CD14-positive monocyte (primary cell): ENCODE measurements at regions not wholly inside any gene's neighbourhood (a gene's known extent, or its start where the extent isn't known, plus 50 kb on each side); places are given as distances from the start of the nearest gene placed in this dataset.

Experiments used
- DNase-seq, 3 donors: peaks; one replicate each; pipeline ENCODE4 v3.0.0-alpha.2; 2011 to 2022
- H2AFZ ChIP-seq: 2 replicates; pipeline ENCODE4 v1.6.0; 2012; ENCODE audit warnings: mild to moderate bottlenecking, low read depth, low read length, inconsistent platforms; ENCODE audit not compliant: insufficient read depth, poor library complexity, severe bottlenecking
- H3K27ac ChIP-seq, 2 donors: 1 replicate in 1 of 2; 2 replicates in 1 of 2; pipeline ENCODE4 v1.5.1; 2012 to 2013; ENCODE audit warnings: low read length in 2 of 2, control low read depth in 1 of 2, inconsistent platforms in 1 of 2, low read depth in 1 of 2, mild to moderate bottlenecking in 1 of 2
- H3K27me3 ChIP-seq, 2 donors: one replicate each; pipeline versions ENCODE4 v1.6.0 to v1.6.1; 2011 to 2013; ENCODE audit warnings: low read length in 2 of 2; ENCODE audit not compliant: control insufficient read depth in 2 of 2, insufficient read depth in 2 of 2
- H3K36me3 ChIP-seq, 2 donors: replicated peaks in 1 of 2; 1 replicate in 1 of 2; 2 replicates in 1 of 2; pipeline versions ENCODE4 v1.5.1 to v1.6.1; 2012 to 2013; ENCODE audit warnings: low read length in 2 of 2, control low read depth in 1 of 2, inconsistent platforms in 1 of 2, mild to moderate bottlenecking in 1 of 2; ENCODE audit not compliant: insufficient read depth in 2 of 2, control insufficient read depth in 1 of 2
- H3K4me1 ChIP-seq, 2 donors: 1 replicate in 1 of 2; 2 replicates in 1 of 2; pipeline versions ENCODE4 v1.5.1 to v1.6.1; 2012 to 2013; ENCODE audit warnings: low read length in 2 of 2, control low read depth in 1 of 2, inconsistent platforms in 1 of 2, mild to moderate bottlenecking in 1 of 2, moderate library complexity in 1 of 2; ENCODE audit not compliant: insufficient read depth in 2 of 2, control insufficient read depth in 1 of 2
- H3K4me2 ChIP-seq: replicated peaks from 2 replicates; pipeline ENCODE3; 2012; ENCODE audit warnings: low read length, moderate library complexity, mild to moderate bottlenecking; ENCODE audit not compliant: poor library complexity, severe bottlenecking; ENCODE audit errors: extremely low read depth
- H3K4me3 ChIP-seq, 3 experiments: fragments of 200-600 bp in 1 of 3; sonication (generic) in 1 of 3; replicated peaks in 1 of 3; 1 replicate in 2 of 3; 2 replicates in 1 of 3; pipeline ENCODE4 v1.5.1; 2011 to 2013; ENCODE audit warnings: low read length in 3 of 3, mild to moderate bottlenecking in 3 of 3, control low read depth in 2 of 3, low read depth in 2 of 3, inconsistent platforms in 1 of 3, moderate library complexity in 1 of 3
- H3K79me2 ChIP-seq: 2 replicates; pipeline ENCODE4 v1.6.0; 2012; ENCODE audit warnings: mild to moderate bottlenecking, control low read depth, inconsistent platforms, low read length, moderate library complexity; ENCODE audit not compliant: insufficient read depth
- H3K9ac ChIP-seq: 2 replicates; pipeline ENCODE4 v1.6.0; 2017; ENCODE audit warnings: low read length, mild to moderate bottlenecking; ENCODE audit not compliant: insufficient read depth, poor library complexity, severe bottlenecking
- H3K9me3 ChIP-seq, 2 donors: replicated peaks in 1 of 2; 1 replicate in 1 of 2; 2 replicates in 1 of 2; pipeline versions ENCODE4 v1.5.1 to v1.6.1; 2012 to 2013; ENCODE audit warnings: low read length in 2 of 2, control low read depth in 1 of 2; ENCODE audit not compliant: control insufficient read depth in 1 of 2, insufficient read depth in 1 of 2
- H4K20me1 ChIP-seq: 2 replicates; pipeline ENCODE4 v1.6.0; 2012; ENCODE audit warnings: mild to moderate bottlenecking, low read length, control low read depth, moderate library complexity; ENCODE audit not compliant: insufficient read depth
- H3K27ac Mint-ChIP-seq, 7 donors: one replicate each; pipeline ENCODE4 v1.8.0; 2020; ENCODE audit warnings: mild to moderate bottlenecking in 7 of 7, mixed read lengths in 7 of 7, moderate library complexity in 6 of 7, inconsistent platforms in 2 of 7
- H3K27me3 Mint-ChIP-seq, 3 donors: one replicate each; pipeline ENCODE4 v1.8.0; 2021 to 2022; ENCODE audit warnings: low read depth in 3 of 3, mild to moderate bottlenecking in 3 of 3, mixed read lengths in 3 of 3, moderate library complexity in 3 of 3, inconsistent platforms in 1 of 3
- H3K36me3 Mint-ChIP-seq, 2 donors: one replicate each; pipeline ENCODE4 v1.8.0; 2020; ENCODE audit warnings: mixed read lengths in 2 of 2, inconsistent platforms in 1 of 2, mild to moderate bottlenecking in 1 of 2
- H3K4me1 Mint-ChIP-seq: one replicate; pipeline ENCODE4 v1.8.0; 2020; ENCODE audit warnings: mild to moderate bottlenecking, mixed read lengths
- H3K4me3 Mint-ChIP-seq, 2 donors: one replicate each; pipeline ENCODE4 v1.8.0; 2020; ENCODE audit warnings: mild to moderate bottlenecking in 2 of 2, mixed read lengths in 2 of 2, moderate library complexity in 1 of 2
- H3K9me3 Mint-ChIP-seq, 7 donors: one replicate each; pipeline ENCODE4 v1.8.0; 2020 to 2022; ENCODE audit warnings: mixed read lengths in 7 of 7, mild to moderate bottlenecking in 6 of 7, moderate library complexity in 6 of 7, inconsistent platforms in 2 of 7
- WGBS: methylation state at CpG from one replicate; pipeline ENCODE4 v1.1.5; 2013; ENCODE audit warnings: missing lambda C conversion rate; ENCODE audit not compliant: insufficient coverage; 5-methylcytosine and 5-hydroxymethylcytosine counted together
- intact Hi-C, 2 donors: fragments of 100-400 bp; cut with micrococcal nuclease; formaldehyde crosslinking; loops; one replicate each; pipeline versions ENCODE4 v1.15.0 to v1.15.1; 2023
- TF ChIP-seq, protein P1 (sequence below): fragments of 200-600 bp; IDR thresholded peaks from one replicate; pipeline ENCODE4 v1.8.0; 2022; ENCODE audit warnings: antibody characterized with exemption, mild to moderate bottlenecking

DNA sequence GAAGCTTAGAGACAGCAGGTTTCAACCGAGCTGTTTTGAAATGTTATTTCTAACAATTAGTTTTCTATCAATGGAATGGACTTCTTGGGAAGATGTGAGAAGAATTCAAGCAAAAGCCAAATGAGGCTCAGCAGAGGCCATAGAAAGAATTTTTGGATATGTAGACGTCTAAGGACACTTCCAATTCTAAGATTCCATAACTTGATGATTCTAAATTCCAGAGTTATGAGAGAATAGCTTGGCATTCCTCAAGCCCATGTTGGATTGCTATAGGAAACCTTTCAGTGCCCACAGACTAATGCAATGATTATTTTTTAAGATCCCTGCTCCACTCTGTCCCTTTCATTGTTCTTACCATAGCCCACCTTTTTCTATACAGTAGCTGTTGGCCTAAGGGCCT is 77.2 kb upstream of the PALS2 start:
- H3K9me3 Mint-ChIP-seq, result peaks cover 0 to 9% (median 5%) of the 10 kb centered on the region in 7 donors
- peaks cover 0 to 4% (median 0%) of the 10 kb centered on the region in 3 donors for H3K27me3 Mint-ChIP-seq
- Histone ChIP-seq H3K79me2 (no peaks in the 10 kb centered on the region), H3K27me3 (no peaks in the 10 kb centered on the region), H3K36me3 (no peaks in the 10 kb centered on the region), H4K20me1 (no peaks in the 10 kb centered on the region), H3K4me3 (no peak overlapping the region), H3K9ac (no peak overlapping the region), H3K27ac (no peak overlapping the region), H3K9me3 (peaks cover 0 to 7% of the 10 kb centered on the region in 2 donors), H2AFZ (no peak overlapping the region), H3K4me2 (no peak overlapping the region), H3K4me1 (no peaks in the 10 kb centered on the region)
- DNase-seq, result no peak
- H3K36me3 Mint-ChIP-seq, result no peaks in the 10 kb centered on the region
- intact Hi-C loops, result no loop called here
- no peaks in the 10 kb centered on the region for H3K4me1 Mint-ChIP-seq
- TF ChIP-seq, protein P1, sequence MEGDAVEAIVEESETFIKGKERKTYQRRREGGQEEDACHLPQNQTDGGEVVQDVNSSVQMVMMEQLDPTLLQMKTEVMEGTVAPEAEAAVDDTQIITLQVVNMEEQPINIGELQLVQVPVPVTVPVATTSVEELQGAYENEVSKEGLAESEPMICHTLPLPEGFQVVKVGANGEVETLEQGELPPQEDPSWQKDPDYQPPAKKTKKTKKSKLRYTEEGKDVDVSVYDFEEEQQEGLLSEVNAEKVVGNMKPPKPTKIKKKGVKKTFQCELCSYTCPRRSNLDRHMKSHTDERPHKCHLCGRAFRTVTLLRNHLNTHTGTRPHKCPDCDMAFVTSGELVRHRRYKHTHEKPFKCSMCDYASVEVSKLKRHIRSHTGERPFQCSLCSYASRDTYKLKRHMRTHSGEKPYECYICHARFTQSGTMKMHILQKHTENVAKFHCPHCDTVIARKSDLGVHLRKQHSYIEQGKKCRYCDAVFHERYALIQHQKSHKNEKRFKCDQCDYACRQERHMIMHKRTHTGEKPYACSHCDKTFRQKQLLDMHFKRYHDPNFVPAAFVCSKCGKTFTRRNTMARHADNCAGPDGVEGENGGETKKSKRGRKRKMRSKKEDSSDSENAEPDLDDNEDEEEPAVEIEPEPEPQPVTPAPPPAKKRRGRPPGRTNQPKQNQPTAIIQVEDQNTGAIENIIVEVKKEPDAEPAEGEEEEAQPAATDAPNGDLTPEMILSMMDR, result no peak
- WGBS, result no CpG with 5 or more reads among the region's 2 CpGs
- no peak overlapping the region for H3K27ac Mint-ChIP-seq
- H3K4me3 Mint-ChIP-seq, result no peak overlapping the region

DNA sequence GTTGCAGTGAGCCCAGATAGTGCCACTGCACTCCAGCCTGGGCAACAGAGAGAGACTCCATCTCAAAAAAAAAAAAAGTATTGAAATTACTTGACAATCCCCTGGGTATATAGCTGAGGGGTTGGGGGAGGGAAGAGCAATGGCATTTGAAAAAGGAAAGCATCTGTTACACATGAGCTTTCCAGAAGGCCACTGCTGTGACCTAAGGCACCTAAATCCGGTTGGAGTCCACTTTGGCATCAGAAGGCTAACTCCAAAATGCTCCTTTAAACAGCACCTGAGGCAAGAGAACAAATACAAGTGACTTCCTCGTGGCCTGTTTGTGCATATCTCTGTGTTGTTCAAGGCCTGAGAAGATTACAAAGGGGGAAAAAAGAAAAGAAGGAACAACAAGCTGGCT is 74.8 kb upstream of the PALS2 start:
- Histone ChIP-seq H2AFZ (no peak overlapping the region), H3K4me1 (no peaks in the 10 kb centered on the region), H3K4me3 (no peak overlapping the region), H3K9me3 (peaks cover 0 to 7% of the 10 kb centered on the region in 2 donors), H3K9ac (no peak overlapping the region), H3K27ac (no peak overlapping the region), H3K36me3 (no peaks in the 10 kb centered on the region), H3K27me3 (no peaks in the 10 kb centered on the region), H3K4me2 (no peak overlapping the region), H3K79me2 (no peaks in the 10 kb centered on the region), H4K20me1 (no peaks in the 10 kb centered on the region)
- Mint-ChIP-seq H3K36me3 (no peaks in the 10 kb centered on the region), H3K27me3 (peaks cover 0 to 4% (median 0%) of the 10 kb centered on the region in 3 donors), H3K4me1 (no peaks in the 10 kb centered on the region), H3K9me3 (peaks cover 0 to 6% (median 5%) of the 10 kb centered on the region in 7 donors), H3K27ac (peak overlapping the region in 1 of 7 donors; percentile 53), H3K4me3 (no peak overlapping the region)
- intact Hi-C loops, result no loop called here
- 100% methylated on average over 1 of the region's 2 CpGs for WGBS
- TF ChIP-seq, protein P1, result no peak
- no peak for DNase-seq
